Dedifferentiated amniotic fluid mesenchymal stem cell (primary cell): ENCODE measurements at regions not wholly inside any gene's neighbourhood (a gene's known extent, or its start where the extent isn't known, plus 50 kb on each side); places are given as distances from the start of the nearest gene placed in this dataset.

ENCODE experiments used
- DNase-seq: peaks from one replicate; pipeline ENCODE4 v3.0.0-alpha.2; 2016; ENCODE audit errors: extremely low spot score

DNA sequence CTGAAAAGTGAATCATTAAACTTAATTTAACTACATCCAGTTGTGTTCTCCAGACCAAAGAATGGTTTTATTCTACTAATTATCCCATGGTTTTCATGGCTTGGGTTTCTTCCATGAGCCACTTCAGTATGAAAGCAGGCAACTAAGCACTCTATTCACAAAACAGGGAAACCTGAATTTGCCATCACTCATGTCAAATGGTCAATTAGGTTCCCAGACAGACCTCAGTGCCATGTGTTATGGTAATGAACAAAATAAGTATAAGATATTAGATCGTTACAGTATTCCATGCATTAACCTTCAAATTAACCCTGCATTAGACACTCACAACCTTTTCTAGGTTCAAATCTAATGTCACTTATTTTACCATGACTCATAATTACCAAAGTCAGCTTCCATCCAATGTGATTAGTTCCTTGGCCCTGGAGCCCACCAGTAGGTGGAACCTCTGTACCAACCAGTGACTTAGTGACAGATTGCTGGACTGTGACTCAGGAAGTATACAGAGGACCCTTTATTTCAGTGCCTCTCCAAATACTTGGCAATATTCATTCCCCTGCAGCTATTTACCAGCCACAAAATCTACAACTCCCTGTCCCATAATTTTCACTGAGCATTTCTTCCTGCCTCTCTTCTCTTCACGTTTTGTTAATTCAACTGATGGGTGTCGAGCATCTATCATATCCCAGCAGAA, 1270.2 kb upstream of the SORCS1 start:
- DNase-seq, result no peak

DNA sequence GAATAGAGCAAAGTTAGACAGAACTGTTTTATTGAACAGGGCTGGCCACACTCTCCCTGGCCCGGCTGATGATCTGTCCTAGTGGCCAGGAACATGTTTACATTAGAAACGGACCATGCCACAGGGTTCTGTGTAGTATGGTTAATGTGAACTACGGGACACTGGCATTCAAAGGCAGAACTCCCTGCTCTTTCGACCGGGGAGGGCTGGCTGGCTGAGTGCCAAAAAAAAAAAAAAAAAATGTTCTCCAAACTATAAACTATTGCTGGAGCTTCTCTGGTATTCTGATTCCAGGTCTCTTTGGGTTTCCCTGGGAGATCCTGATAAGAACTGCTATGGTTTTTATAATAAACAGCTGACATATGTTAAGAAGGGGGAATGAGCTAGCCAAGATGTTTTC, 1262.6 kb upstream of the SORCS1 start:
- no peak for DNase-seq

DNA sequence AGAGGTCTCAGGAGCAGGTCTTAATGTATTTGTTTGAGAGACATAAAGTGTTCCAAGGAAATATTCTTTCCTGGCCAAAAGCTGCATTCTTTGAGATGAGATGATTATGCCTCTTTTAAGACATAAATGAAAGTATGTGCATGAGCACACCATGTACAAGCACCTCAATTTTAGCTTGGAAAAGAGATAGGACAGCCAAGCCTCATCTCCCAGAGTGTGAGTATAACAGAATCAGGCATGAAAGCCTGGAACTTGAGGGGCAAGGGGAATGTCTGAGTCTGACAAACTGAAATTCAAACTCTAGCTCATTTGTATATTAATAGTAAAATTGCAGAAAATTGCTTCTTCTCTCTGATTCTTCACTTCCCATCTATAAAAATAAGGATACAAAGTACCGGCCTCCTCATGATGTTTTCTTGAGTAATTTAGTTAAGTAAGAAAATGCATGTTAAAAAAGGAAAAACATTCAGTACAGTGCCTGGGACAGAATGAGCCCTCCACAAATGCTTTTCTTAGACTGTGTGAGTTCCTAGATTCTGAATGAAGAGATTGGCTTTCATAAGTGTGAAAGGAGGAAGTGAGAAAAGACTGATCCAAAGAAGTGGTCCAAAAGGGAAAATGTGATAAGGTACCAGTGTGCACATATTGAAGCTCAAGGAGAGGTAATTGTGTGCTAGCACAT, 1260.9 kb upstream of the SORCS1 start:
- DNase-seq, result no peak

DNA sequence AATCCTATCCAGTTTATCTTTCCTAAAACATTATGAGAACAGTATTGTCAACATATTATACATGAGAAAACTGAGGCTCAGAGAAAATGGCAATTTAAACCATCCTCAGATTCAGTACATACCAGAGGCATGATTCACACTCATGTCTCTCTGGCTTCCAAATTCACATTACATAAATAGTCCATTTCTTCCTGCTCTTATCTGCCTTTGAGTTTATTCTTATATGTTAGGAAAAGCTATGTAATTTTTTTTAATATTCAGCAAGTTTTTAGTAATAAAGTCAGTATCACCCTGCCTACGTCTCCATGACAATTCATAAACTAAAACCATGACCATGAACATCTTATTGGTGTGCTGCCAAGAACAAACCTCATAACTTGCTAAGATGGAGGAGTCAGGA, 1260.2 kb upstream of the SORCS1 start:
- peak; percentile 57 for DNase-seq

DNA sequence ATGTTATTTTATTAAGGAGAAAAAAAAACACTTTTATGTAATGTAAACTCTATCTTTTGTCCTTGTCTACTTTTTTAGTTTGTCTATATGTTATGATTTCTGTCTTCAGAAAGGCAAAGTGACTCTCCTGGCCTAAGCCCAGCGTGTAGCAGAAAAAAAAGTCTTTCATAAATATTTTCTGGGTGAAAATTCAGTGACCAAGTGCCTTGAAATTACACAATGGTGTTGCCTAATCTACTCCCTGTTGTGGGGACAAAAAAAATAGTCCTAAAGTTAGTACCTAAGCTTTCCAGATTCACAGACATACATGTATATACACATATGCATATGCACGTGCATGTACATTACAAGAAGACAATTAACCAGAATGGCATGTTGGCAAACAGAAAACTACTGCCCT, 1257.8 kb upstream of the SORCS1 start:
- no peak for DNase-seq

DNA sequence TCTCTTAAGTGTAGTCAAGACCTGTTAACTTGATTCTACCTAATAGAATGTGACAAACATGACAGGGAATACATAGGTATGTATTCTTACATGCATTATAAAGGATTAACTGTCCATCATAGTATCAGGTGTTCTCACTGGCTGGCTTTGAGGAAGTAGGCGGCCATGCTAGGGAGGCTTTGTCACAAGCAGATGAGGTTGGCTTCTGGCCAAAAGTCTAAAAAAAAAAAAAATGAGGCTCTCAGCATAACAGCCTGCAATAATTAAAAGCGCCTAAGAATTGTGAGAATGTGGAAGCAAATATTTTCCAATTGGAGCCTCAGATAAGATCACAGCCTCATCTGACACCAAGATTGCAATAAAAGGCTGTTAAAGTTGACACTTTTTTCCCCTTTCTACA, 1256.8 kb upstream of the SORCS1 start:
- DNase-seq, result no peak

DNA sequence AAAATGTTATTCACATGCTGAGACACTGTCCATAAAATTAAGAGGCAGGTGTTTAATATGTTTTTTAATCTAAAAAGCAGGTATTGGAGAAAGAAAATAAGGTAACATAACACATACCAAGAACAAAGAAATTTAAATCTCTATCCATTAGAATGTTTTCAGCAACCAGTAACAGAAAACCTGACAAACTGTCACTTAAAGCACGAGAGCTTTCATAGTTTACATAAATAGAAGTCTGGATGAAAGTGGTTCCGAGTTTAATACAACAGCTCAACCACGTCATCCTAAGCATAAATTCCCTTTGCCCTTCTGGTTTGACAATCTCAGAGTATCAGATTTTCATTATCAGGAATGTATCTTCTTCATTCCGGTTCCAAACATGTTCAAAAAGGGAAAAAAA, 1249.4 kb upstream of the SORCS1 start:
- DNase-seq, result no peak

DNA sequence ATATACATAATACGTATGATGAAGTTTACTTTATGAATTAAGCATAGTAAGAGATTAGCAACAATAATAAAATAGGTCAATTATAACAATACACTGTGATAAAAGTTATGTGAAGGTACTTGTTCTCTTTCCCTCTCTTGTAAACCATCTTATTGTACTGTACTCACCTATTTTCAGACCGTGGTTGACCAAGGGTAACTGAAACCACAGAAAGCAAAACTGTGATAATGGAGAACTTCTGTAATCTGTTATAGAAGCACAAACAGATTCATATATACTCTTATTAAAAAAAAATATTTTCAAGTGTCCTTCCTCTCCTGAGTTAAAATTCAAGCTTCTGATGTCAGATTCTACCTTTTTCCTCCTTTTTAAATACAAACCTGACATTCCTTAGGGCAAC, 1247.8 kb upstream of the SORCS1 start:
- DNase-seq, result no peak

DNA sequence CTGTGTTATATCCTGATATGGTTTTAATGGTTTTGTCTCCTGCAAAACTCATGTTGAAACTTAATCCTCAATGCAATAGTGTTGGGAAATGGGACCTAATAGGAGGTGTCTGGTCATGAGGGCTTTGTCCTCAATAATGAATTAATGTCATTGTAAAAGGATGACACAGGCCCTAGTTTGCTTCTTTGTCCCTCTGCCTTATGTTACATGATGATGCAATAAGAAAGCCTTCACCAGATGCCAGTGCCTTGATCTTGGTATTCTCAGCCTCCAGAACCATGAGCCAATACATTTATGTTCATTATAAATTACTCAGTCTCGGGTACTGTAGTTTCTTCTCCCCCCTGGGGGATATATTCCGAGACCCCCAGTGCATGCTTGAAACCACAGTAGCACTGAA, 1247.4 kb upstream of the SORCS1 start:
- DNase-seq, result no peak

DNA sequence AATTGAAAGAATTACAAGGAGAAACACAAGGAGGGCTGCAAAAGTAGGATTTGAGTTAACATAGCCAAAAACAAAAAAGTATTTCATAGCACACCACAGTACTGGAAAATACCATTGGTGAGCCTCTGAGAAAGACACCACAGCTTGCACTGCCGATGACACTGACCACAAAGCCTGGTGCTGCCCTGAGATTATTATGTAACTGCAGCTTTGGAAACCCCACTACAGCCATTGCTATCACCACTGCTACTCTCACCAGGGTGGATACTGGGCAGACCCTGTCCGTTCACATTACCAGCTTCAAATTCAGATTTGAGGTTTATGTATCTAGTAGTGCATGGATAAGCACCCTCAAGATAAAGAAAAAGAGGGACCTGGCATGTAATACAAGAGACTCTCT, 1246.7 kb upstream of the SORCS1 start:
- no peak for DNase-seq

DNA sequence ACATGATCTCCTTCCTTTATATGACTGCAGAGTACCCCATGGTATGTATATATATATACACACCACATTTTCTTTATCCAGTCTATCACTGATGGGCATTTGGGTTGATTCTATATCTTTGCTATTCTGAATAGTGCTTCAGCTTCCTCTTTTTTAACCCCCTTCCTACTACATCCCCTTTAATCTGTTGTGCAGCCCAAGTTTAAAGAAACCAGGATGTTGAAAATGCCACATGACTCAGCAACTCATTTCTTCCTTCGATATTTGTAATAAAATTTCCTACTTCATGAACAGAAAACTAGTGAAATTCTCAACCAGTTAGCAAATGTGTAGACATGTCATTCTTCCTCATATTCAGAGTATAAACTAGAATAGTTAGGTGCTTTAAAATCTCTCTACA, 1245.7 kb upstream of the SORCS1 start:
- no peak for DNase-seq

DNA sequence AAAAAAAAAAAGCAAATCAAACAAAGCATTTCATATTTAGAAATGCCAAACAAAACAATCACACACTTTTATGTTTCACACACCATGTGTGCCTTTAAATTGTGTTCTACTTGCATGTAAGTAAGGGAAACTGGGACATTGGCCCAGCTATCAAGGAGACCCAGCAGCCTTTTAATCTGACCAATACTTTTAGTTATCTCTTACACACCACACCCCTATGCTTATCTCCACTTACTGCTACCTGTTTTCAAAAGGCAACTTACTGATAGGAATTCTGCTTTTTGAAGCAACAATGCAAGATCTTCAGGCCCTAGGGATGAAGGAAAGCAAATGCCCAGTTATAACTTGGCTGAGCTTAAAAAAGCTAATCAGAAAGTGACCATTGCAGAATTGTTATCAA, 1244.8 kb upstream of the SORCS1 start:
- no peak for DNase-seq

DNA sequence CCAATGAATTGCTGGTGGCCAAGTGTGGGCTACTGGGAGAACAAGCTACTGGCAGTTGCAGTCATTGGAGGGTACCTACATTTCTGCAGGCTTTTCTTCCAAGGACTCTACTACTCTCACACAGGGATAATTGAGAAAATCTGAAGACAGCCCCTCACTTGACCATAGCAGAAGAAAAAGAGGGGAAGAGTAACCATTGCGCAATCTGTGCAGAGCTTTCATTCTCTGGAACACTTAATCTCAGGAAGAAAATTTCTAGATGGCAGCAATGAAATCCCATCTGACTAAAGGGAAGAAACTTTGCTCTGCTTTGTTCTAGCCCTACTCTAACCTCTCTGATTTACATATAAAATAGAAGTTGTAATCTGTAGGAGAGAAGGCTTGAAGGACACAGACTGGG, 1239.6 kb upstream of the SORCS1 start:
- DNase-seq, result no peak

DNA sequence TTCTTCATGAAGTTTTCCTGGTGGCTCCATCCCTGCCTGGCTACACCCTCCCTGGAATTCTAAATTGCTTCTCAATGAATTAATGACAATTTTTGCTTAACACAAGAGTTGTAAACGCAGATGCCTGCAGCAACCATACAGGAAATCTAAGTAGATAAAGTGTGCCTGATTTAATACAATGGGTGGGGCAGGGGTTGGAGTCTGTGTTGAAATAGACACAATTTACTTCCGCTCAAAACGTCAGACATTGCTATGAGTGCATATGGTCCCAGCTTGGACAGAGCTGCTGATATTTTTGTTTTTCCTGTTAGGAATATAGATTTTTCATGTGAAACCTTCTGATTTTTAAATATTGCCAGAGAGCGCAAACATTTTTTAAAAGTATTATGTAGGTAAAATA, 1235.0 kb upstream of the SORCS1 start:
- no peak for DNase-seq

DNA sequence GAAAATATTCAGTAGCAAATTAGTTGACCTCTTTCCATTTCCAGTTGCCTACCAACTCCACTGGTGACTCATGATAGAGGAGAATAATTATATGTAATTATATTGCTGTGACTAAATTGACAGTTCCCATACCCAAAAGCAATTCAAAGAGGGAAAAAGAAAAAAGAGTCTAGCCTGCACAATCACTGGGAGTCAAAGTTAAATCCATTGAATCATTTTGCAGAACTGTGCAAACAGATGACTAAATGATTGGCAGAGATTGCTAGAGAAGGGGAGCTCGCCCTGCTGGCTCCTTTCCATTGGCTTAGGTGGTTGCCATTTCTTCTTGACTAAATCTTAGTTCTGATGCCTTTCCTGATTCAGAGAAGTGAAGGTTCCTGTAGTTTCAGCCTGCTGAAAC, 1228.6 kb upstream of the SORCS1 start:
- peak; percentile 39 for DNase-seq

DNA sequence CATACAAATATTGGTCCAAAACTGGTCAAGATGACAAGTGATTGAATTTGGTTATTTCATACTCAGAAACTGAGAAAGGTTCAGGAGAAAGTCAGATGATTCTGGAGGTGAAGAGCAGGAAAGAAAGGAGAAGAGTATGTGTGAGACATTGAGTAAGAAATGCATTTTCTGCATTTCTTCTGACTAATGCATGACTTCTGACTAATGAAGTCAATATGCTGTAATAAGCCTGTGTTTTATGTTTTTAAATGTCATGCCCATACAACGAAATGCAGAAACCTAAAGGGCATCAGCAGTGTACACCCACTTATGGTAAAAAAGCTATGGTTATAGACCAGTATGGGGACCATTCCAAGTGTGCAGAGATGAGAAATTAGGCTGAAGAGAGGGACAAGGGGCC, 1227.8 kb upstream of the SORCS1 start:
- DNase-seq, result peak; percentile 26

DNA sequence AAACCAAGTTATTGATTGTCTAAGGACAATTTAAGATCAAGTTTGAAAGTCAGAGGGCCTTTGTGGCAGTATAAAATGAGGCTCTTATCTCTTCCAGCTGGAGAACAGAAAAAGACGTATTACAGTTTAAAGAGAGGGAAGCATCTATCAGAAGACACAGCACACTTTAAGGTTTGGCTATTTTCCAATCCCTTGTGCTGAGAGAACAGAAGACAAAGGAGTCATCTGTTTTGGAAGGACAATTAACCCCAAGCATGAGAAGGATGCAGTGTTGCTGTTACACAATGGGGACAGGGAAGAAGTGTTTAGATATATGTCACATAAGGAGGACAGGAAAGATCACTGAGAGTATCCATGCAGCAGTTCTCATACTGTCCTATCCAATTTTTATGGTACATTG, 1224.2 kb upstream of the SORCS1 start:
- DNase-seq, result no peak

DNA sequence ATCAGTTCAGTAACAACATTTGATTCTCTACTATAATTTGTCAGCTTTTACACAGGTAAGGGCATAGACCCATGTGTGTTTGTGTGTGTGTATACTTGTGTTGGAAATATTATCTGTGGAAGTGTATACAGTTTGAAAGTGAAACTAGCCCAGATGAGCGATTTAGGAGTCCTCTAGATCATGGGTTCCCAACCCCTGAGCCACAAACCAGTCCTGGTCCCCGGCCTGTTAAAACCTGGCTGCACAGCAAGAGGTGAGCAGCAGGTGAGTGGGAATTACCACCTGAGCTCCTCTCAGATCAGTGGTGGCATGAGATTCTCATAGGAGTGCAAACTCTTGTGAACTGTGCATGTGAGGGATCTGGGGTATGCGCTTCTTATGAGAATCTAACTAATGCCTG, 1221.5 kb upstream of the SORCS1 start:
- DNase-seq, result no peak

DNA sequence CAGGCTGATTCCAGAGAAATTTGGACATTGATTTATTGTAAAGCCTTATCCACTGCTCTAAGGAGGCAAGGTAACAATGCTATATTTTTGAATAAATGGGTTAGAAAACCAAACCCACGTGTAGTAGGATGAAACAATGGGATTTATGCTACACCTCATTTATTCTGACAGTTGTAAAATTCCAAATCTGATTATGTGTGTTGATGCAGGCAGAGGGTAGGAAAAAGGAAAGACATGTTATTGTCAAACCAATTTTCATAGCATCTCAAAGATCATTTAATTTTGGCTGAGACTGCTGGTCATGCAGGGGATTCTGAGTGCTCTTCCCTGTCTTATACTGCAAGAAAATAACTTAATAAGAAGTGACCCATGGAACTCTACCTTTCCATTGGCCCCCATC, 1219.9 kb upstream of the SORCS1 start:
- DNase-seq, result no peak

DNA sequence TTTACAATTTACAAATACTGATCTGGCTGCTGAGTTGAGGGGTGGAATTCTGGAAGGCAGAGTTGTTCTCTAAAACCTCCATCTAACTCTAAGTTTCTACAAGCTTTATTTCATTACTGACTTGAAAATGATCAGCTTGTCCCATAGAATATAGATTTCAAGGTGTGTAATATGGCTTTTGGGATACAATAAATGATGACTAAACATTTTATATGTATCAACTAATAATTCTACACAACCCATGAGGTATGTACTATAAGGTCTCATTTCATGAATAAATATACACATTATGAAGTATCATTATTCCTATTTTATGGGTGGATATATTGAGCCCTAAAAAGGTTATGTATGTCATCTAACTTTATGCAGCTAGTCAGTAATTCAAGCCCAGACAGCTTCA, 1214.3 kb upstream of the SORCS1 start:
- DNase-seq, result no peak

DNA sequence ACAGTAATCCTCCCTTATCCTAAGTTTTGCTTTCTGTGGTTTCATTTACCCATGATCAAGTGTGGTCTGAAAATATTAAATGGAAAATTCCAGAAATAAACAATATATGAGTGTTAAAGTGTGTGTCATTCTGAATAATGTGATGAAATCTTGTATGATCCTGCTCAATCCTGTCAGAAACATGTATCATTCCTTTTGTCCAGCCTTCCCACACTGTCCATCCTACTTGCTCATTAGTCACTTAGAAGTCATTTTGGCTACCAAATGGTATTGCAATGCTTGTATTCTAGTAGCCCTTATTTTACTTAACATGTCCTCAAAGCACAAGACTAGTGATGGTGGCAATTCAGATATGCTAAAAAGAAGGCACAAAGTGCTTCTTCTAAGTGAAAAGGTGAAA, 1211.2 kb upstream of the SORCS1 start:
- DNase-seq, result no peak

DNA sequence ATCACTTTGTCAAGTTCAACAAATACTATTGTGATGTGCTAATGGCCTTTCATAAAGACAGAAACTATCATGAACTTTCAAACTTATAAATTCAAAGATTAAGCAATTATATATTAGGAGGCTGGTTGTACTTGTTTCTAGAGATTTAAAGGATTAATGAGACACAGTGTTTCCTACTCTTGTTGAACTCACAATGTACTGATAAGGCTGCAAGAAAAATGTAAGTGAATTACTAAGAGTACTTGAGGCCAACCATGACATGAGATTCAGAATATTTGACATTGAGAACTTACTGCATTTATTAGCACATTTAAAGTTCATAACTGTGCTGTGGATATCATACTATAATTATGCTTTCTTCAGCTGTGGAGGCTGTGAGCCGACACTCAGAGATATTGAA, 1210.5 kb upstream of the SORCS1 start:
- no peak for DNase-seq

DNA sequence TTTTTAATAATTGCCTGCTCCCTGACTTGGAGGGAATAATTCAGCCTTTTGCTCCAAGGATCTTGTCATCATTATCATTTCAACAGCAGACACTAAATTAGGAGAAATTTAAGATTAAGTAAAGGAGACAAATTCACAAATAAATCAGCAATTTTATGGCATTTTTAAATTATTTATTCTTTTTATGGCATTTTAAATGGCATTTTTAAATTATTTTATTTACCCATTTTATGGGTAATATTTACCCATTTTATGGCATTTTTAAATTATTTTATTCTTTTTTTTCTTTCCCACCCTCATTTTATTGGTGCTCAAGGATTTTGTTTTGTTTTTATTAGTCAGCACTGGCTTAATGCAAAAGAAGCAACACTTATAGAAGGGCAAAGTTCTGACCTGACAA, 1201.0 kb upstream of the SORCS1 start:
- no peak for DNase-seq

DNA sequence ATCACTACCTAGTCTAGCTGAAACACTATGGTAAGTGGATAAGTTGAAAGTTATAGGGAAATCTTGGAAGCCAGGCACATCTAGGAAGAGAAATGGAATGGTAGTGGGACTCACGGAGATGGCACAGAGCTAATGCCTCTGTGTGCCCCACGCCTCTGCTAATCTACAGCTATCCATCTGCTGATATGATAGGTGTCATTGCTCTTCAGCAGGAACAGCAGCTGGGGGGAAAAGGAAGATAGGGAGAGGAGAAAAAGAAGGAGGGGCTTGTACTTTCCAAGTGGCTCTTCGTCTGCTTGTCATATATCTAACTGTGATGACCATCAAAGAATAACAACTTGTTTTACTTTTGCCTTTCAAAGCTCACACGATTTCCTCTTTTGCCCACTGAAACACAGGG, 1199.1 kb upstream of the SORCS1 start:
- DNase-seq, result no peak
